Liver (tissue), 8 donors: ENCODE measurements at regions not wholly inside any gene's neighbourhood (a gene's known extent, or its start where the extent isn't known, plus 50 kb on each side); places are given as distances from the start of the nearest gene placed in this dataset.

Experiments used
- DNase-seq: peaks from one replicate; pipeline ENCODE4 v3.0.0-alpha.2; 2017; ENCODE audit warnings: low spot score
- H3K27ac ChIP-seq, 2 donors: one replicate each; pipeline ENCODE4 v1.7.0; 2013; ENCODE audit warnings: inconsistent platforms in 2 of 2, low read length in 2 of 2, control low read depth in 1 of 2, low read depth in 1 of 2, mild to moderate bottlenecking in 1 of 2
- H3K27me3 ChIP-seq, 4 donors: one replicate each; pipeline versions ENCODE4 v1.6.1 to v1.7.0; 2013; ENCODE audit warnings: low read length in 3 of 4, inconsistent platforms in 1 of 4, mild to moderate bottlenecking in 1 of 4, moderate library complexity in 1 of 4; ENCODE audit not compliant: control insufficient read depth in 4 of 4, insufficient read depth in 4 of 4
- H3K36me3 ChIP-seq, 4 donors: one replicate each; pipeline versions ENCODE4 v1.6.1 to v1.7.0; 2013; ENCODE audit warnings: low read length in 3 of 4, mild to moderate bottlenecking in 3 of 4, low read depth in 1 of 4, moderate library complexity in 1 of 4; ENCODE audit not compliant: control insufficient read depth in 4 of 4, insufficient read depth in 3 of 4
- H3K4me1 ChIP-seq, 4 donors: one replicate each; pipeline versions ENCODE4 v1.6.1 to v1.7.0; 2013; ENCODE audit warnings: low read length in 3 of 4, mild to moderate bottlenecking in 3 of 4, moderate library complexity in 1 of 4; ENCODE audit not compliant: control insufficient read depth in 4 of 4, insufficient read depth in 4 of 4
- H3K4me3 ChIP-seq, 3 donors: one replicate each; pipeline versions ENCODE4 v1.6.1 to v1.7.0; 2013; ENCODE audit warnings: low read length in 3 of 3, control low read depth in 1 of 3, low read depth in 1 of 3, mild to moderate bottlenecking in 1 of 3
- H3K9ac ChIP-seq, 2 donors: one replicate each; pipeline ENCODE4 v1.7.0; 2013; ENCODE audit warnings: low read length in 2 of 2, mild to moderate bottlenecking in 2 of 2, moderate library complexity in 2 of 2, control low read depth in 1 of 2, low read depth in 1 of 2
- H3K9me3 ChIP-seq, 4 donors: one replicate each; pipeline versions ENCODE4 v1.6.1 to v1.7.0; 2013; ENCODE audit warnings: low read length in 3 of 4; ENCODE audit not compliant: control insufficient read depth in 4 of 4
- ATF3 ChIP-seq: IDR thresholded peaks from 2 replicates; pipeline ENCODE4 v1.6.1; 2016; ENCODE audit warnings: antibody characterized with exemption
- CTCF ChIP-seq: fragments of 150-350 bp; IDR thresholded peaks from 2 replicates; pipeline ENCODE4 v1.5.1; 2017; ENCODE audit warnings: improper control_type of control experiment, low read depth, low read length; ENCODE audit not compliant: missing input control
- EGR1 ChIP-seq, 2 donors: IDR thresholded peaks; 2 replicates each; pipeline ENCODE4 v1.6.1; 2016 to 2018; ENCODE audit warnings: antibody characterized with exemption in 2 of 2, low read depth in 2 of 2
- FOXA1 ChIP-seq: IDR thresholded peaks from 2 replicates; pipeline ENCODE4 v1.6.1; 2016; ENCODE audit warnings: antibody characterized with exemption
- FOXA2 ChIP-seq: IDR thresholded peaks from 2 replicates; pipeline ENCODE4 v1.6.1; 2016; ENCODE audit warnings: antibody characterized with exemption
- GABPA ChIP-seq, 2 donors: IDR thresholded peaks in 1 of 2; conservative IDR thresholded peaks in 1 of 2; 2 replicates each; pipeline ENCODE4 v1.6.1; 2016; ENCODE audit warnings: antibody characterized with exemption in 2 of 2, mild to moderate bottlenecking in 1 of 2, moderate library complexity in 1 of 2
- HNF4A ChIP-seq, 2 donors: conservative IDR thresholded peaks; 2 replicates each; pipeline ENCODE4 v1.6.1; 2016; ENCODE audit warnings: antibody characterized with exemption in 2 of 2, mild to moderate bottlenecking in 2 of 2
- HNF4G ChIP-seq: IDR thresholded peaks from 2 replicates; pipeline ENCODE4 v1.6.1; 2016; ENCODE audit warnings: antibody characterized with exemption
- JUND ChIP-seq, 2 donors: IDR thresholded peaks; 2 replicates each; pipeline ENCODE4 v1.6.1; 2016; ENCODE audit warnings: antibody characterized with exemption in 2 of 2
- MAX ChIP-seq: IDR thresholded peaks from 2 replicates; pipeline ENCODE4 v1.6.1; 2016; ENCODE audit warnings: antibody characterized with exemption
- NR2F2 ChIP-seq: IDR thresholded peaks from 2 replicates; pipeline ENCODE4 v1.6.1; 2016; ENCODE audit warnings: antibody characterized with exemption
- RAD21 ChIP-seq, 2 donors: IDR thresholded peaks; 2 replicates each; pipeline ENCODE4 v1.6.1; 2016; ENCODE audit warnings: antibody characterized with exemption in 2 of 2, mild to moderate bottlenecking in 2 of 2
- REST ChIP-seq: IDR thresholded peaks from 2 replicates; pipeline ENCODE4 v1.6.1; 2016; ENCODE audit warnings: antibody characterized with exemption, mild to moderate bottlenecking
- RXRA ChIP-seq, 2 donors: IDR thresholded peaks; 2 replicates each; pipeline ENCODE4 v1.6.1; 2017 to 2018; ENCODE audit warnings: antibody characterized with exemption in 2 of 2, mild to moderate bottlenecking in 1 of 2
- SP1 ChIP-seq: IDR thresholded peaks from 2 replicates; pipeline ENCODE4 v1.6.1; 2018; ENCODE audit warnings: antibody characterized with exemption, mild to moderate bottlenecking
- TAF1 ChIP-seq: conservative IDR thresholded peaks from 2 replicates; pipeline ENCODE4 v1.6.1; 2016; ENCODE audit warnings: antibody characterized with exemption, mild to moderate bottlenecking
- YY1 ChIP-seq: IDR thresholded peaks from 2 replicates; pipeline ENCODE4 v1.6.1; 2016; ENCODE audit warnings: antibody characterized with exemption, mild to moderate bottlenecking
- ZBTB33 ChIP-seq: IDR thresholded peaks from 2 replicates; pipeline ENCODE4 v1.6.1; 2016; ENCODE audit warnings: antibody characterized with exemption
- WGBS: extraction: QIAGEN DNeasy Blood & Tissue Kit; methylation state at CpG from one replicate; pipeline ENCODE4 v1.1.7; 2013; 5-methylcytosine and 5-hydroxymethylcytosine counted together
- donor health status: healthy.
- donor health status: healthy.
- donor health status: healthy.
- donor health status: healthy.
- donor health status: healthy.

GRCh38 chr18:64791236-64791635, 642.3 kb upstream of the LINC00305 start:
- H3K27ac ChIP-seq = no peak overlapping the region
- no peaks in the 10 kb centered on the region for H3K27me3 ChIP-seq
- no peak overlapping the region for H3K4me3 ChIP-seq
- no peaks in the 10 kb centered on the region for H3K9me3 ChIP-seq
- no peak overlapping the region for H3K9ac ChIP-seq
- H3K36me3 ChIP-seq = no peaks in the 10 kb centered on the region
- no peak for DNase-seq
- H3K4me1 ChIP-seq = no peaks in the 10 kb centered on the region
- TF ChIP-seq FOXA2 (no peak), MAX (no peak), FOXA1 (no peak), HNF4G (no peak), JUND (IDR thresholded peaks at IDR 0.05) (no peak), YY1 (no peak), RAD21 (IDR thresholded peaks at IDR 0.05) (no peak), ATF3 (no peak), ZBTB33 (no peak), REST (no peak), RXRA (IDR thresholded peaks at IDR 0.05) (no peak), NR2F2 (no peak), TAF1 (no peak), HNF4A (conservative IDR thresholded peaks at IDR 0.05) (no peak), CTCF (no peak), GABPA (IDR thresholded peaks at IDR 0.05 in 1 of 2, conservative IDR thresholded peaks at IDR 0.05 in 1 of 2) (no peak), EGR1 (IDR thresholded peaks at IDR 0.05; ENCODE audit: low read depth in 2 of 2) (no peak), SP1 (no peak)
- 56% methylated on average over 4 of the region's 4 CpGs for WGBS

GRCh38 chr18:64785686-64786085, 636.8 kb upstream of the LINC00305 start:
- H3K27ac ChIP-seq = no peak overlapping the region
- WGBS = 36% methylated on average over 4 of the region's 4 CpGs
- no peaks in the 10 kb centered on the region for H3K36me3 ChIP-seq
- H3K4me3 ChIP-seq = no peak overlapping the region
- no peak for DNase-seq
- H3K27me3 ChIP-seq = no peaks in the 10 kb centered on the region
- no peaks in the 10 kb centered on the region for H3K4me1 ChIP-seq
- H3K9me3 ChIP-seq = no peaks in the 10 kb centered on the region
- no peak overlapping the region for H3K9ac ChIP-seq
- TF ChIP-seq RXRA (IDR thresholded peaks at IDR 0.05) (no peak), CTCF (no peak), JUND (IDR thresholded peaks at IDR 0.05) (no peak), FOXA1 (no peak), ATF3 (no peak), YY1 (no peak), HNF4G (no peak), HNF4A (conservative IDR thresholded peaks at IDR 0.05) (no peak), FOXA2 (no peak), NR2F2 (no peak), EGR1 (IDR thresholded peaks at IDR 0.05; ENCODE audit: low read depth in 2 of 2) (no peak), SP1 (no peak), GABPA (IDR thresholded peaks at IDR 0.05 in 1 of 2, conservative IDR thresholded peaks at IDR 0.05 in 1 of 2) (no peak), TAF1 (no peak)
